Endothelial cell of umbilical vein (primary cell): ENCODE measurements at regions not wholly inside any gene's neighbourhood (a gene's known extent, or its start where the extent isn't known, plus 50 kb on each side); places are given as distances from the start of the nearest gene placed in this dataset.

Experiments
- BruUV-seq: library from RNA; stranded (reverse); fragments of 400-500 nt; replicated peaks from 2 replicates; lab custom pipeline; 2021; lab: Mats Ljungman, UMichigan
- CTCF ChIA-PET: fragments of 300-600, 350-600 bp; sonication (Branson Sonifier 250); formaldehyde crosslinking; loops from one replicate; lab custom pipeline; 2021; ENCODE audit warnings: antibody characterized with exemption, inconsistent platforms; lab: Charles Lee
- POLR2A ChIA-PET: fragments of 300-600, 350-600 bp; sonication (Branson Sonifier 250); formaldehyde crosslinking; loops from one replicate; lab custom pipeline; 2021; ENCODE audit warnings: antibody characterized with exemption, inconsistent platforms; lab: Charles Lee
- DNase-seq: peaks from one replicate; pipeline ENCODE4 v3.0.0-alpha.2; 2011; ENCODE audit warnings: low read depth, low spot score
- FAIRE-seq: peaks from 2 replicates; lab custom pipeline; 2011; peaks lifted over from hg19 to GRCh38; lab: Jason Lieb, UNC
- H2AFZ ChIP-seq: 2 replicates; pipeline ENCODE4 v1.6.0; 2012; ENCODE audit warnings: low read depth, low read length, control low read depth, inconsistent platforms
- H3K27ac ChIP-seq: 2 replicates; pipeline ENCODE4 v1.5.1; 2011; ENCODE audit warnings: low read depth, mild to moderate bottlenecking, control low read depth, low read length, moderate library complexity; ENCODE audit not compliant: insufficient read depth
- H3K27me3 ChIP-seq, 2 experiments: 2 replicates each; pipeline versions ENCODE4 v1.6.0 to v1.6.1; 2011; ENCODE audit warnings: low read length in 2 of 2, mixed read lengths in 1 of 2; ENCODE audit not compliant: control insufficient read depth in 2 of 2, insufficient read depth in 2 of 2
- H3K36me3 ChIP-seq, 2 experiments: 2 replicates in 1 of 2; 3 replicates in 1 of 2; pipeline ENCODE4 v1.5.1; 2011; ENCODE audit warnings: low read length in 2 of 2, mild to moderate bottlenecking in 1 of 2, moderate library complexity in 1 of 2; ENCODE audit not compliant: control insufficient read depth in 2 of 2, insufficient read depth in 2 of 2; ENCODE audit errors: extremely low read depth in 1 of 2
- H3K4me1 ChIP-seq: 3 replicates; pipeline ENCODE4 v1.5.1; 2011; ENCODE audit warnings: mild to moderate bottlenecking, low read length; ENCODE audit not compliant: control insufficient read depth, insufficient read depth; ENCODE audit errors: extremely low read depth
- H3K4me2 ChIP-seq: 2 replicates; pipeline ENCODE4 v1.6.1; 2011; ENCODE audit warnings: low read length, control low read depth, mixed read lengths; ENCODE audit not compliant: insufficient read depth
- H3K4me3 ChIP-seq, 3 experiments: fragments of 200-600 bp in 1 of 3; sonication (generic), shearing (Covaris generic) in 1 of 3; replicated peaks in 1 of 3; 2 replicates each; pipeline ENCODE4 v1.5.1; 2011 to 2016; ENCODE audit warnings: control low read depth in 3 of 3, low read length in 3 of 3, mild to moderate bottlenecking in 2 of 3, inconsistent platforms in 1 of 3, low read depth in 1 of 3, moderate library complexity in 1 of 3; ENCODE audit not compliant: insufficient read depth in 1 of 3
- H3K79me2 ChIP-seq: 2 replicates; pipeline ENCODE4 v1.6.0; 2012; ENCODE audit warnings: low read length, inconsistent platforms; ENCODE audit not compliant: control insufficient read depth, insufficient read depth
- H3K9ac ChIP-seq: replicated peaks from 2 replicates; pipeline ENCODE3; 2011; ENCODE audit warnings: low read length, control low read depth; ENCODE audit not compliant: insufficient read depth; ENCODE audit errors: extremely low read depth
- H3K9me1 ChIP-seq: replicated peaks from 3 replicates; pipeline ENCODE4 v1.6.0; 2011; ENCODE audit warnings: mild to moderate bottlenecking, low read length; ENCODE audit not compliant: control insufficient read depth, insufficient read depth; ENCODE audit errors: extremely low read depth
- H3K9me3 ChIP-seq: replicated peaks from 2 replicates; pipeline ENCODE4 v1.5.1; 2012; ENCODE audit warnings: low read length, inconsistent platforms; ENCODE audit not compliant: control insufficient read depth, insufficient read depth
- H4K20me1 ChIP-seq: replicated peaks from 2 replicates; pipeline ENCODE3; 2011; ENCODE audit warnings: mild to moderate bottlenecking, low read length; ENCODE audit not compliant: control insufficient read depth, insufficient read depth; ENCODE audit errors: extremely low read depth
- CTCF ChIP-seq, 2 donors: IDR thresholded peaks; 1 replicate in 1 of 2; 2 replicates in 1 of 2; pipeline ENCODE4 v1.5.1; 2011; ENCODE audit warnings: low read length in 2 of 2, mild to moderate bottlenecking in 2 of 2, moderate library complexity in 2 of 2, control low read depth in 1 of 2, inconsistent platforms in 1 of 2, low read depth in 1 of 2; ENCODE audit not compliant: insufficient read depth in 1 of 2; ENCODE audit errors: extremely low read depth in 1 of 2
- EZH2 ChIP-seq: IDR thresholded peaks from 2 replicates; pipeline ENCODE4 v1.6.1; 2012; ENCODE audit warnings: borderline replicate concordance, low read depth, mild to moderate bottlenecking, moderate library complexity, low read length, inconsistent platforms; ENCODE audit not compliant: severe bottlenecking
- FOS ChIP-seq: IDR thresholded peaks from 2 replicates; pipeline ENCODE4 v1.6.1; 2011; ENCODE audit warnings: mild to moderate bottlenecking, low read length, moderate library complexity, borderline replicate concordance; ENCODE audit not compliant: insufficient read depth
- GATA2 ChIP-seq: IDR thresholded peaks from 2 replicates; pipeline ENCODE4 v1.7.0; 2011; ENCODE audit warnings: low read depth, mild to moderate bottlenecking, moderate library complexity, mixed read lengths, low read length; ENCODE audit not compliant: insufficient read length, insufficient read depth
- JUN ChIP-seq: IDR thresholded peaks from 2 replicates; pipeline ENCODE4 v1.6.1; 2011; ENCODE audit warnings: borderline replicate concordance, low read depth; ENCODE audit not compliant: insufficient read length, insufficient read depth
- MYC ChIP-seq: IDR thresholded peaks from one replicate; pipeline ENCODE4 v1.6.1; 2011; ENCODE audit warnings: mild to moderate bottlenecking, low read depth, low read length
- POLR2A ChIP-seq: IDR thresholded peaks from 2 replicates; pipeline ENCODE4 v1.6.1; 2012; ENCODE audit warnings: low read depth, mild to moderate bottlenecking, control low read depth, low read length
- POLR2AphosphoS5 ChIP-seq: IDR thresholded peaks from 2 replicates; pipeline ENCODE4 v1.6.1; 2012; ENCODE audit warnings: low read depth, mild to moderate bottlenecking, control low read depth, low read length, moderate library complexity; ENCODE audit not compliant: insufficient read depth
- dilution Hi-C: fragments of 300-500 bp; cut with MboI; formaldehyde crosslinking; loops from one replicate; pipeline ENCODE4 v1.15.0; 2019; ENCODE audit warnings: low sequenced_read_pairs; ENCODE audit not compliant: extremely low pct_ligation_motif_present
- intact Hi-C: fragments of 100-400 bp; cut with micrococcal nuclease; formaldehyde crosslinking; loops from one replicate; pipeline ENCODE4 v1.10.0; 2022
- TF ChIP-seq, protein P1 (sequence below): IDR thresholded peaks from 2 replicates; pipeline ENCODE4 v1.6.1; 2011; ENCODE audit not compliant: insufficient read depth, insufficient read length

GRCh38 chr20:56689318-56689717 lies 60.2 kb downstream of the TFAP2C start:
- Histone ChIP-seq H3K4me1 (no peaks in the 10 kb centered on the region), H3K9ac (no peak overlapping the region), H3K9me3 (no peaks in the 10 kb centered on the region), H3K36me3 (no peaks in the 10 kb centered on the region), H3K9me1 (no peaks in the 10 kb centered on the region), H3K79me2 (no peaks in the 10 kb centered on the region), H3K27ac (no peak overlapping the region), H3K27me3 (no peaks in the 10 kb centered on the region), H2AFZ (no peak overlapping the region), H3K4me3 (no peak overlapping the region), H3K4me2 (no peak overlapping the region), H4K20me1 (no peaks in the 10 kb centered on the region)
- BruUV-seq, result no TSS peak
- ChIA-PET POLR2A (no interaction called here), CTCF (no interaction called here)
- TF ChIP-seq CTCF (IDR thresholded peaks at IDR 0.05; ENCODE audit: extremely low read depth in 1 of 2, insufficient read depth in 1 of 2, low read depth in 1 of 2, low read length in 2 of 2) (no peak), MYC (no peak), GATA2 (no peak), JUN (no peak), POLR2A (no peak)
- intact Hi-C loops (no loop called here), dilution Hi-C loops (no loop called here)
- no peak for DNase-seq
- FAIRE-seq, result no peak

GRCh38 chr20:56689852-56690485 lies 60.9 kb downstream of the TFAP2C start:
- Histone ChIP-seq H3K27ac (no peak overlapping the region), H3K4me1 (no peaks in the 10 kb centered on the region), H3K4me2 (no peak overlapping the region), H3K9me3 (no peaks in the 10 kb centered on the region), H3K79me2 (no peaks in the 10 kb centered on the region), H3K36me3 (no peaks in the 10 kb centered on the region), H2AFZ (no peak overlapping the region), H3K9me1 (no peaks in the 10 kb centered on the region), H3K4me3 (no peak overlapping the region), H3K9ac (no peak overlapping the region), H3K27me3 (no peaks in the 10 kb centered on the region), H4K20me1 (no peaks in the 10 kb centered on the region)
- intact Hi-C loops, result no loop called here
- BruUV-seq, result no TSS peak
- dilution Hi-C loops, result no loop called here
- TF ChIP-seq CTCF (IDR thresholded peaks at IDR 0.05; ENCODE audit: extremely low read depth in 1 of 2, insufficient read depth in 1 of 2, low read depth in 1 of 2, low read length in 2 of 2), result no peak
- TF ChIP-seq, protein P1, sequence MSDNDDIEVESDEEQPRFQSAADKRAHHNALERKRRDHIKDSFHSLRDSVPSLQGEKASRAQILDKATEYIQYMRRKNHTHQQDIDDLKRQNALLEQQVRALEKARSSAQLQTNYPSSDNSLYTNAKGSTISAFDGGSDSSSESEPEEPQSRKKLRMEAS, result no peak
- no peak for TF ChIP-seq FOS
- no peak for TF ChIP-seq GATA2
- TF ChIP-seq EZH2, result no peak
- TF ChIP-seq JUN, result no peak
- no peak for TF ChIP-seq MYC
- TF ChIP-seq POLR2AphosphoS5, result no peak
- no peak for TF ChIP-seq POLR2A
- DNase-seq (no peak), FAIRE-seq (no peak)
- CTCF ChIA-PET, result interaction anchor here (0.6 kb wide), 1 partner anchor 44 kb away, joined by 4 read pairs; no protein-coding TSS in a partner anchor
- POLR2A ChIA-PET, result interaction anchor here (0.6 kb wide), 1 partner anchor 45 kb away, joined by 10 read pairs; no protein-coding TSS in a partner anchor
